HG03558 (cell line): ENCODE measurements at regions not wholly inside any gene's neighbourhood (a gene's known extent, or its start where the extent isn't known, plus 50 kb on each side); places are given as distances from the start of the nearest gene placed in this dataset.

Experiments used
- ATAC-seq: cut with Tn5 transposase; IDR thresholded peaks from one replicate; pipeline ENCODE4 v1.9.1; 2021; ENCODE audit warnings: moderate number of reproducible peaks; ENCODE audit not compliant: unreplicated experiment; ENCODE audit errors: extremely low read depth

DNA sequence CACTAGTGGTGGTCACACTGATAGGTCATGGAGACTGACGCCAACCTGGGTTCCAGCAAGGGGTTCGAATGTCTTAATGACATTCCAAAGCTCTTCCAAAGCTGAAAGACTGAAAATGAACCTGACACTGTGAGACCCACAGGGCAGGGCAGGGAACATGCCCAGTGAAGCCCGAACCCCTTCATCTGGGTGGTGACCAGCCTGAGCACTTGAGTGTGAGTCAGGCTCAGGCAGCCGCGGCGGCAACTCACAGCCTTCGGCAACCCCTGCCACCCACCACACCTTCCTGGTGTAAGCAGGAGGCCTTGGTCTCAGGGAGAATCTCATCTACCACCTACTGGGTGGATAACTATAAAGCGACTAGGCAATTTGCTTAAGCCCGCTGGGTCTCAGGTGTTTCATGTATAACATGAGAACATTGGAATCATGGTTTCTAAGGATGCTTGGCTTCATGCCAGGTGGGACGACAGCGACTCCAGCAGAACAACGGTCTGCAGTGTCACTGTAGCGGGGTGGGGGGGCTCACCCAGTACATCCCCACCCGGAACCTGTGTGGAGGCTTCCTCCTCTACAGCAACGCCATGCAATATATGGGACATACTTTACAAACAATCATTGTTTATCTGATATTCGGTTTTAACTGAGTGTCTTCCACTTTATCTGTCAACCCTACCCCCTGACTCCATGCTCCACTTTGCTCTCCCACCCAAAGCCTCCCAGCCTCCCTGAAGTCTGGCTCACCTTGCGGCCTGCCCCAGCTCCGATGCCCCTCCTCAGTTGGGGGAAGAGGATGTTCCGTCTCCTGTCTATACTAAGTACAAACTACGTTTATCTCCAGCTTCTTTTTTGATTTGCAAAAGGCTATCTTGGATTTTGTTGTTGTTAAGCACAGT is 125.0 kb upstream of the MEF2A start:
- ATAC-seq, result no peak

DNA sequence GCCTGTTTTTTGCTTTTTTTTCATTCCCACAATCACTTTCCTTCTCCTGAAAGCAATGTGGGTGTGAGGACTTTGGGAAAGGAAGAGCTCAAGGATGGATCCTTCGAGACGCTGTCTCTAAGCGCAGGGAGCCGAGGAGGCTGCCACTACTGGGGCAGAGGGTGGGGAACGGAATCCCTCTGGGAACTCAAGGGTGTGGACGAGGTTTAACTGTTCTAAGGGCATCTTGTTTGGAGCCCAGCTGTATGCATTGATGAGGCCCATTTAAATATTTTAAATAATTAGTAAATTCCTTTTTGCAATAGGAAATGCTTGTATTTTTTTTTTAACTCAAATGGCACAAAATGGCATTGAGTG is 124.4 kb upstream of the MEF2A start:
- no peak for ATAC-seq

- ATAC-seq, result no peak
Measured at GRCh38 chr15:99441871-99442251, 123.9 kb upstream of the MEF2A start.

DNA sequence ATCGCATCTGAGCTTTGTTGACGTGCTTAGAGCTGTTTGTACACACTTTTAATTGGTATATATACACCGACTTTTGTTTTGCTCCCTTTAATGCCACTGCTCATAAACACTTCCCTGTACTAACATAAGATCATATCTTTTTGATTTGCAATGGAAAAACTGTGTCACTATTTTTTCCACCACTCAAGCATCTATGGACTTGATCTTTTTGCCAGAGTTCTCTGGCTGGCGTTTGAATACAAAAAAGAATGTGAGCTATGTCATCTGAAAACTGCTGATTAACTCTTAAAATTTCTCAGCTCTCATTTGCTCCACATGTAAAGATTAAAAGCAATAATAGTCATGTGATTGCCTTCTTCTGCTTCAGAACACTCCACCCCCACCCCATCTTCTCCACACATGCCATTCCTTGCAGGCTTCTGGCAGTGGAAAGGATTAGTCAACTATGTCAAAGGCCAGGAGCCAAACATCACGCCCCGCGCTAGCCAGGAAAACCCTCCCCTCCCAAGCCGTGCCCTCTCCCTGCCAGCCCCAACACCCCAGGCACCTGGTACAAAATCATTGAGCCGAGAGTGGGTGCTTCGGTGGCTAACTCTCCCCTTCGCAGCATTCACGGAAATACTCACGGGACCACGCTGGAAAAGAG is 123.4 kb upstream of the MEF2A start:
- no peak for ATAC-seq

GRCh38 chr15:99443056-99443756 is 122.6 kb upstream of the MEF2A start:
- no peak for ATAC-seq

DNA sequence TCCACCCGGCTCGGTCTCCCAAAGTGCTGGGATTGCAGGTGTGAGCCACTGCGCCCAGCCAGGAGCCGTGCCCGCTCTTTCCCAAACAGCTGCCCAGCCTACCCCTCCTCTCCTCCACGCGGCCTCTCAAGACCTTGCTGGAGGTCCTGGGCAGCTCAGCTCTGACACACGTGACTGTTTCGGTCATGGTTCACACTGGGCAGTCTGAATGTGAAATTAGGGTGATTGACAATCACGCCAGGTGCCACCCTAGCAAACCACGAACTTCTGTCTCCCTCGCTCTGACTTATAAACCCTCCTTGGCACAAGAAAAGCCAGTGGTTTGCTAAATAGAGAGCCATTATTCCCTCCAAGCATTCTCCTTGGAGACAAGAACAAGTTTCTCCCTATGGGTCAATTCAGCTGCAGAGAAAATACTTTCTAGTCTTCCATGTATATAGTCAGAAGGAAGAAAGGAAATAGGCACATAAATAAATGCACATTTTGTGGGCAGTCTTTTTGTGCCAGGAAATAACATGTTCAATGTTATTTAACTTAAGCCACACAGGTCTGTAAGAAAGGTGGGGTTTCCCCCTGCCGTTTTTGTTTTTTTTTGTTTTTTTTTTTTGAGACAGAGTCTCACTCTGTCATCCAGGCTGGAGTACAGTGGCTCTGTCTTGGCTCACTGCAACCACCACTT is 121.9 kb upstream of the MEF2A start:
- no peak for ATAC-seq

DNA sequence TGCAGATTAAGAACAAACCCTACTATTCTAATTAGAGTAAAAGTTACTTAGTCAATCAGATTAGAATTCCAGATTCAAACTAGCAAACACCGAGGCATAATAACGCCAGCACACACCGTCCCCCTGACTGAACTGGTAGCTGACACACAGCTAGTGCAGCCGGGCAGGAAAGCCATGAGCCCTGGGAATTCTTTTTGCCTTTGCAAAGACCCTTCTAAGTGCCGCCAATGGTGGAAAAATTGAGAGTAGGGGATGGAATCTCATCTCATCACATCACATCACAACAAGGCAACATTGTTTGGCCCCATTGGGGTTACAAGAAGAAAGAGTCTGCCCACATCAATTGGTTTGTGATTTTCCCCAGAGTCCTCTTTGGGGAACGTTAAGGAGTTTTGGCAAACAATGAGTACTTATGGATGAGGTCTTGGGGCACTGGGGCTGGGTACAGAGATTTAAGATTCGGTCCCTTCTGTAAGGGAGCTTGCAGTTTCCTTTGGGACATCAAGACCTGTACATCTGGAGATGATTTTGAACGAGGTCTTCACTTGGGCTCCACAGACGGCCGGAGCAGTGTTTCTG is 120.4 kb upstream of the MEF2A start:
- ATAC-seq, result no peak

DNA sequence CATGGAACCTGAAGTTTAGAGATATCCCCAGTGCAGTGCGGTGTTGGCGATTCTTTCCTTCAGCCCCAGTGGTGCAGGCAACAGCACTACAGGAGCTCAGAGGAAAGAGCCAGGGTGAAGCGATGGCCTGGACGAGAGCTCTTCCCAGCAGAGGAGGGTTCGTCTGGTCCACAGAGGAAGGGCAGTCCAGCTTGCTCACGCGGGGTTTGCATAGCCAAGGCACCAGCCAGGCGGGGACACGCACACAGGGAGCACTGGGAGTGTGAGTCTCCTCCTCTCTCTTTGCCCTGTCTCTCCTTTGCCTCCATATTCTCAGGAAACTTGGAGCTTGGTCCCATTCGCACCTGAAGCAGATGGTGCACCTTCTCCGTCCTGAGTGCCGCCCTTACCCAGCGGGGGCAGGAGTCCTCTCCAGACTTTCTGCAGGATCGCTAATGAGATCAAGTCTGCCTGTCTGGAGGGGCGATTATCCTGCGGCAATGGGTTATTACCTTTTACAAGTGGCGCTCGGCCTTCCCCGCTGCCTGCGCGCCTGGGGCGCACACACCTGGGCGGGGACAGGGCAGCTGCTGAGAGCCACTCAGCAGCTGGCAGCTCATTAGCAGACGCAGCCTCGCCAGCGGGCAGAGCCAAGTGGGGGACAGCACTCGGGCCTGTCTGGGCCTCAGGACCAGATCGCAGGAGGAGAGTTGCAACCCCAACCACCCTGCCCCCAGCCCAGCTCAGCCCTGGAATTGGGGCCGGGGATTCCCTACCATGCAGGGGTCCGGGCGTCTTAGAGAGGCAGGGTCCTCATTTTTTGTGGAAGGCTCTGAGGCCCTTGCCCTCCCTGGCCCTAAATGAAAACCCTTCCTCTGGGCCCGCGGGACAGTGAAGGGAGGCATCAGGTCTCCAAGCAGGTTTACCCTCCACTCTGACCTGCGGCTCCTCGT is 119.0 kb upstream of the MEF2A start:
- ATAC-seq, result no peak

DNA sequence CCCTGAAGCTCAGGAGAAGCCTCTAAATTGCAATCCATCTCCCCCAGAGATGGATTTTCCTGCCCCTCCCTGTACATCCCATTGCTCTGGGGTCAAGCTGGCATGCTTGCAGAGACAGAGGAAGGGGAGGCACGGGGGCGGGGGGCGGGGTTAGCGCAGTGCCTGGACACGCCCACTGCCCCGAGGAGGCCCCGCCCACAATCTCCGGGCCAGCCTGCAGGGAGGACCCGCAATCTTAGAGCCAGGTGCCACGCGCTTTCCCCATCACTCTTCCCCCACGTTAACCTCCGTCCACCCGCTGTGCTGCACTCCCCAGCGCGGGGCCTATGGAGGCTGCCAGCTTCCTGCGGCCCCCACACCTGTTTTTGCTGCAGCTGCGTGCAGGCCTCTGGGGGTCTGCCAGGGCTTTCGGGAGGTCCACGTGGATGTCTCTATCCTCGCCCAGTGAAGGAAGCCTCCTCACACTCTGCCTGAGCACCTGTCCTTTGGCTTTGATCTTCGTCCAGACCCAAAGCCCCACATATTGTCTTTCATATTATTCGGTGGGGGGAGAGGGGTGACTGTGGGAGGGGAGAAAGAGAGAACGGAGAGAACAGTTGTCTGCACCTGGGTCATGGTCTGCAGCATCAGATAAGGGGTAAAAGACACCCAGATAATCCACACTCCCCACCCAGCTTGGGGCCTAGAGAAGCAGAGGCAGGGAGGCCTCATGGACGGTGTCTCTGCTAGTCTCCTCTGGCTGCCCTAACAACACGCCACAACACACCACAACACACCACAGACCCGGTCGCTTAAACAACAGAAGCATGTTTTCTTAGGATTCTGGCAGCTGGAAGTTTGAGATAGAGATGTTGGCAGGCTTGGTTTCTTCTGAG is 118.0 kb upstream of the MEF2A start:
- ATAC-seq, result no peak

- ATAC-seq, result no peak
Measured at GRCh38 chr15:99449514-99449913, 116.3 kb upstream of the MEF2A start.

DNA sequence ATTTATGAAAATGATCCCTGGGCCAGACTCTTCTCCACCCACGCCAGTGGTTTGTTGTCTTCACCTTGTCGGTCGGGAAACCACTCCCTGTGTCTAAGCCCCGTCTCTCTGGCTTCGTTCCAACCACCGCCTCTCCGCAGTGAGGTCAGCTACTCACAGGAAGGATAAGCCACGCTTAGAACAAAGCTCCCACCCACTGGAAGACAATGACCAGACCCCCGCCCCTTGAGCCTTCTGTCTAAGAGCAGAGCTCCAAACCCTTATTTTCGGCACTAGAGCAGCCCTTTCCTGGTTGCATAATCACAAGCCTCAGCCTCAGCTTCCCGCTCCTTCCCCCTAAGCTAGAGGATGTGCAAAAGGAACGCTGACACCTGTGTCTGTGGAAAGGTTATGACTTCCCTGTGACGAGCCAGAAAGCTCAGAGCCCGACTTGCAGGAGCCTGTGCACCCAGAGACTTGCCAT is 114.9 kb upstream of the MEF2A start:
- ATAC-seq, result no peak

- ATAC-seq, result no peak
Measured at GRCh38 chr15:99451484-99451883, 114.3 kb upstream of the MEF2A start.

- ATAC-seq, result no peak
Measured at GRCh38 chr15:99452010-99452409, 113.8 kb upstream of the MEF2A start.

- ATAC-seq, result peak; percentile 72
Measured at GRCh38 chr15:99452728-99453636, 112.8 kb upstream of the MEF2A start.

GRCh38 chr15:99453637-99454030 is 112.2 kb upstream of the MEF2A start:
- no peak for ATAC-seq

GRCh38 chr15:99454107-99454809 is 111.5 kb upstream of the MEF2A start:
- ATAC-seq, result no peak
